K562 (cell line): ENCODE measurements at regions not wholly inside any gene's neighbourhood (a gene's known extent, or its start where the extent isn't known, plus 50 kb on each side); places are given as distances from the start of the nearest gene placed in this dataset.

Source experiments
- ATAC-seq: fragments of 200-7000 bp; cut with Tn5 transposase; 3 replicates; pipeline ENCODE4 v1.9.1; 2020; ENCODE audit warnings: moderate library complexity
- BruUV-seq: library from RNA; stranded (reverse); fragments of 400-500 nt; replicated peaks from 2 replicates; lab custom pipeline; 2021; lab: Mats Ljungman, UMichigan
- CTCF ChIA-PET: fragments of 300-600 bp; formaldehyde crosslinking; extraction: SDS; loops from one replicate; lab custom pipeline; 2021; ENCODE audit warnings: low intra/inter-chr PET ratio; lab: Yijun Ruan, JAX
- POLR2A ChIA-PET: fragments of 300-600, 350-650 bp; sonication (Branson Sonifier 250); formaldehyde crosslinking; extraction: SDS; loops from one replicate; lab custom pipeline; 2021; ENCODE audit warnings: antibody characterized with exemption, inconsistent platforms; lab: Yijun Ruan, JAX
- DNase-seq, 4 experiments: peaks; one replicate each; pipeline versions ENCODE4 v3.0.0 to v3.0.0-alpha.2; 2011 to 2018; ENCODE audit warnings: low spot score in 3 of 4, mixed read lengths in 3 of 4; ENCODE audit errors: extremely low read depth in 1 of 4
- FAIRE-seq: peaks from 2 replicates; lab custom pipeline; 2011; peaks lifted over from hg19 to GRCh38; lab: Jason Lieb, UNC
- H2AFZ ChIP-seq: 2 replicates; pipeline ENCODE4 v1.6.0; 2011; ENCODE audit warnings: low read depth, low read length, control low read depth, inconsistent platforms
- H3K27ac ChIP-seq: fragments of 200-600 bp; 3 replicates; pipeline ENCODE4 v1.8.0; 2011; ENCODE audit warnings: low read depth, mild to moderate bottlenecking, control low read depth, inconsistent platforms, low read length, moderate library complexity, mixed read lengths; ENCODE audit errors: extremely low read depth
- H3K27me3 ChIP-seq, 2 experiments: fragments of 300-600 bp in 1 of 2; 2 replicates in 1 of 2; 3 replicates in 1 of 2; pipeline versions ENCODE4 v1.6.0 to v1.8.0; 2011; ENCODE audit warnings: inconsistent platforms in 2 of 2, low read length in 2 of 2, mild to moderate bottlenecking in 1 of 2, mixed read lengths in 1 of 2, moderate library complexity in 1 of 2; ENCODE audit not compliant: control insufficient read depth in 2 of 2, insufficient read depth in 2 of 2
- H3K36me3 ChIP-seq: fragments of 300-600 bp; 3 replicates; pipeline ENCODE4 v1.8.0; 2011; ENCODE audit warnings: mild to moderate bottlenecking, low read length, inconsistent platforms; ENCODE audit not compliant: control insufficient read depth, insufficient read depth
- H3K4me1 ChIP-seq, 2 experiments: fragments of 200-600 bp in 1 of 2; replicated peaks in 1 of 2; 2 replicates in 1 of 2; 3 replicates in 1 of 2; pipeline versions ENCODE4 v1.5.1 to v1.8.0; 2011; ENCODE audit warnings: inconsistent platforms in 2 of 2, low read length in 2 of 2, mild to moderate bottlenecking in 1 of 2, mixed read lengths in 1 of 2, moderate library complexity in 1 of 2; ENCODE audit not compliant: control insufficient read depth in 2 of 2, insufficient read depth in 2 of 2
- H3K4me2 ChIP-seq: 2 replicates; pipeline ENCODE4 v1.6.1; 2011; ENCODE audit warnings: low read length, control low read depth, inconsistent platforms, mixed read lengths; ENCODE audit not compliant: insufficient read depth
- H3K4me3 ChIP-seq: fragments of 200-600 bp; sonication (generic), shearing (Covaris generic); 2 replicates; pipeline ENCODE4 v1.5.1; 2016; ENCODE audit warnings: control low read depth, inconsistent platforms
- H3K79me2 ChIP-seq: fragments of 200-600 bp; 3 replicates; pipeline ENCODE4 v1.8.0; 2011; ENCODE audit warnings: low read length, inconsistent platforms; ENCODE audit not compliant: control insufficient read depth, insufficient read depth
- H3K9ac ChIP-seq, 2 experiments: 2 replicates each; pipeline versions ENCODE4 v1.6.0 to v1.6.1; 2011; ENCODE audit warnings: low read depth in 2 of 2, low read length in 2 of 2, control low read depth in 1 of 2, inconsistent platforms in 1 of 2, mild to moderate bottlenecking in 1 of 2, mixed read lengths in 1 of 2; ENCODE audit not compliant: insufficient read depth in 1 of 2
- H3K9me1 ChIP-seq: one replicate; pipeline ENCODE4 v1.6.0; 2011; ENCODE audit warnings: inconsistent platforms, mild to moderate bottlenecking, low read length, moderate library complexity; ENCODE audit not compliant: control insufficient read depth, insufficient read depth
- H3K9me3 ChIP-seq: replicated peaks from 2 replicates; pipeline ENCODE4 v1.5.1; 2011; ENCODE audit warnings: low read depth, low read length, inconsistent platforms; ENCODE audit not compliant: control insufficient read depth, insufficient read depth
- H4K20me1 ChIP-seq: replicated peaks from 2 replicates; pipeline ENCODE4 v1.6.1; 2011; ENCODE audit warnings: low read length, inconsistent platforms, mixed read lengths; ENCODE audit not compliant: control insufficient read depth, insufficient read depth
- ATF4 ChIP-seq: fragments of 450-650 bp; formaldehyde crosslinking; IDR thresholded peaks from 2 replicates; pipeline ENCODE4 v1.4.0; 2022; ENCODE audit warnings: mild to moderate bottlenecking, moderate library complexity
- BRD9 ChIP-seq: fragments of 450-650 bp; IDR thresholded peaks from 2 replicates; pipeline ENCODE4 v1.6.1; 2018; ENCODE audit warnings: low read depth; ENCODE audit not compliant: partially characterized antibody
- FOXK2 ChIP-seq, 2 experiments: fragments of 450-650 bp; IDR thresholded peaks in 1 of 2; conservative IDR thresholded peaks in 1 of 2; 2 replicates each; pipeline ENCODE4 v1.6.1; 2016; ENCODE audit warnings: low read depth in 2 of 2, mild to moderate bottlenecking in 1 of 2
- HNRNPUL1 ChIP-seq: fragments of 200-400 bp; formaldehyde crosslinking; IDR thresholded peaks from 2 replicates; pipeline ENCODE4 v1.6.1; 2017; ENCODE audit warnings: low read length
- KAT2B ChIP-seq: IDR thresholded peaks from one replicate; pipeline ENCODE4 v1.6.1; 2012; ENCODE audit warnings: low read depth, mild to moderate bottlenecking, control low read depth, inconsistent platforms, low read length, moderate library complexity
- KLF10 ChIP-seq: fragments of 250-450 bp; sonication (Bioruptor Pico); IDR thresholded peaks from 2 replicates; pipeline ENCODE4 v1.6.1; 2021; ENCODE audit warnings: matching md5 sums
- MCM5 ChIP-seq: fragments of 450-650 bp; IDR thresholded peaks from 2 replicates; pipeline ENCODE4 v1.6.1; 2016; ENCODE audit warnings: low read depth
- POLR2A ChIP-seq: fragments of 450-650 bp; conservative IDR thresholded peaks from 2 replicates; pipeline ENCODE4 v1.6.1; 2016
- POLR2G ChIP-seq: fragments of 200-400 bp; formaldehyde crosslinking; IDR thresholded peaks from 2 replicates; pipeline ENCODE4 v1.6.1; 2017; ENCODE audit warnings: low read depth, mild to moderate bottlenecking, antibody characterized with exemption, low read length, moderate library complexity
- POU5F1 ChIP-seq: fragments of 150-350 bp; IDR thresholded peaks from 2 replicates; pipeline ENCODE4 v1.6.1; 2014; ENCODE audit warnings: borderline replicate concordance, low read length, low read depth, mild to moderate bottlenecking; ENCODE audit not compliant: partially characterized antibody
- PTBP1 ChIP-seq: fragments of 200-400 bp; formaldehyde crosslinking; IDR thresholded peaks from 2 replicates; pipeline ENCODE4 v1.6.1; 2017; ENCODE audit warnings: low read depth, low read length
- RBM17 ChIP-seq: fragments of 200-400 bp; formaldehyde crosslinking; IDR thresholded peaks from 2 replicates; pipeline ENCODE4 v1.6.1; 2017; ENCODE audit warnings: low read depth, mild to moderate bottlenecking, low read length, borderline replicate concordance
- RREB1 ChIP-seq: fragments of 250-450 bp; sonication (Bioruptor Pico); IDR thresholded peaks from 2 replicates; pipeline ENCODE4 v1.4.0; 2020
- TAL1 ChIP-seq: fragments of 450-650 bp; IDR thresholded peaks from 2 replicates; pipeline ENCODE4 v1.6.1; 2016; ENCODE audit warnings: mild to moderate bottlenecking
- TBL1XR1 ChIP-seq, 2 experiments: IDR thresholded peaks; 2 replicates each; pipeline ENCODE4 v1.6.1; 2012; ENCODE audit warnings: improper control_type of control experiment in 2 of 2, low read length in 2 of 2, mild to moderate bottlenecking in 1 of 2
- ZC3H8 ChIP-seq: fragments of 450-650 bp; IDR thresholded peaks from 2 replicates; pipeline ENCODE4 v1.6.1; 2017
- ZFPM2 ChIP-seq: fragments of 250-450 bp; sonication (Bioruptor Pico); IDR thresholded peaks from 2 replicates; pipeline ENCODE4 v1.5.1; 2022; ENCODE audit warnings: mild to moderate bottlenecking
- ZNF584 ChIP-seq: fragments of 200-800 bp; sonication (Bioruptor generic); IDR thresholded peaks from 2 replicates; pipeline ENCODE4 v1.6.1; 2016; ENCODE audit warnings: low read depth, mild to moderate bottlenecking, missing genetic modification characterization, missing compliant biosample characterization
- WGBS: fragments of 100-300 bp; shearing (Covaris generic); methylation state at CpG from one replicate; pipeline ENCODE4 v1.1.6; 2016; ENCODE audit warnings: low coverage, mixed read lengths; ENCODE audit not compliant: insufficient coverage; ENCODE audit errors: missing lambda C conversion rate; 5-methylcytosine and 5-hydroxymethylcytosine counted together
- in situ Hi-C: fragments of 300-500 bp; cut with MboI; formaldehyde crosslinking; loops from 4 replicates; pipeline ENCODE4 v1.15.0; 2018; ENCODE audit warnings: inconsistent platforms, mixed read lengths
- intact Hi-C: fragments of 100-400 bp; cut with micrococcal nuclease; formaldehyde crosslinking; loops from 2 replicates; pipeline ENCODE4 v1.14.2; 2022

- FAIRE-seq (no peak), DNase-seq (no peak), ATAC-seq (no peak)
- no peaks in the 10 kb centered on the region for H4K20me1 ChIP-seq
- 73% methylated on average over 1 of the region's 1 CpG for WGBS
- ChIA-PET POLR2A (no interaction called here), CTCF (no interaction called here)
- intact Hi-C loops (no loop called here), in situ Hi-C loops (no loop called here)
- no peaks in the 10 kb centered on the region for H3K9me1 ChIP-seq
- H3K36me3 ChIP-seq, result no peaks in the 10 kb centered on the region
- BruUV-seq, result no TSS peak
- no peak overlapping the region for H3K4me2 ChIP-seq
- no peak overlapping the region for H2AFZ ChIP-seq
- peaks cover 27 to 40% of the 10 kb centered on the region in 2 experiments; a peak in 4 of 5 replicates for H3K4me1 ChIP-seq
- no peak overlapping the region for H3K27ac ChIP-seq
- no peak overlapping the region for H3K9ac ChIP-seq
- no peak for TF ChIP-seq PTBP1
- TF ChIP-seq POU5F1, result no peak
- no peak for TF ChIP-seq ZFPM2
- TF ChIP-seq ATF4 (CRISPR knock-in tag), result no peak
- TF ChIP-seq KAT2B, result no peak
- no peak for TF ChIP-seq MCM5
- no peak for TF ChIP-seq RBM17
- TF ChIP-seq FOXK2 (conservative IDR thresholded peaks at IDR 0.05 in 1 of 2, IDR thresholded peaks at IDR 0.05 in 1 of 2; ENCODE audit: low read depth in 2 of 2), result no peak
- no peak for TF ChIP-seq RREB1
- TF ChIP-seq TBL1XR1 (IDR thresholded peaks at IDR 0.05; ENCODE audit: low read length in 2 of 2), result no peak
- no peak for TF ChIP-seq TAL1
- TF ChIP-seq KLF10 (CRISPR knock-in tag), result no peak
- no peak for TF ChIP-seq BRD9
- no peak for TF ChIP-seq HNRNPUL1
- TF ChIP-seq ZC3H8, result no peak
- no peak for TF ChIP-seq ZNF584
- TF ChIP-seq POLR2A, result no peak
- no peak for TF ChIP-seq POLR2G
- H3K27me3 ChIP-seq, result no peaks in the 10 kb centered on the region
- no peak overlapping the region for H3K4me3 ChIP-seq
- no peaks in the 10 kb centered on the region for H3K79me2 ChIP-seq
- H3K9me3 ChIP-seq, result no peaks in the 10 kb centered on the region
These were observed 84.4 kb upstream of the SPON1 start for GRCh38 chr11:13878077-13878476.
